Activated CD4-positive, alpha-beta T cell treated with anti-CD3 and anti-CD28 coated beads, Interleukin-10, Interleukin-2, amounts not matched to agents 100 ng/mL and 50 ng/mL, durations not matched to agents 16 hours and 8 hours (primary cell): ENCODE measurements at regions not wholly inside any gene's neighbourhood (a gene's known extent, or its start where the extent isn't known, plus 50 kb on each side); places are given as distances from the start of the nearest gene placed in this dataset.

ENCODE experiments used
- DNase-seq: peaks from one replicate; pipeline ENCODE4 v3.0.0-alpha.2; 2020

DNA sequence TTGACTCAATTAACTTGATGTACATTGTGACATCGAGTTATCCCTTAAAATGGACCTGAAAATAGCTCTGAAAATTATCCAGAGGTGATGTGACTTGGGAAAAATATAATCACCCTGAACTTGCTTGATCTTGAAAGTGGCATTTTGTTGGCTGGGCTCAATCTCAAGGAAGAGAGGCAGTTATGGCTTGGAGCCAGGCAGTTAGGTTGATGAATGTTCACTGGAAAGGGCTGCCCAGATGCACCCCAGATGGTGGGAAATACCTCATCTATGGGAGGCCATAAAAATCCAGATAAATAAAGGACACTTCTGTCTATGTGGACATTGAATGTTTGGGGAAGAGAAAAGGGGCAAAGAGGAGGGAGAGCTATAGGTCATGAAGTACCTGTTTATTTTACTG is 55.7 kb upstream of the OR5AN1 start:
- no peak for DNase-seq

DNA sequence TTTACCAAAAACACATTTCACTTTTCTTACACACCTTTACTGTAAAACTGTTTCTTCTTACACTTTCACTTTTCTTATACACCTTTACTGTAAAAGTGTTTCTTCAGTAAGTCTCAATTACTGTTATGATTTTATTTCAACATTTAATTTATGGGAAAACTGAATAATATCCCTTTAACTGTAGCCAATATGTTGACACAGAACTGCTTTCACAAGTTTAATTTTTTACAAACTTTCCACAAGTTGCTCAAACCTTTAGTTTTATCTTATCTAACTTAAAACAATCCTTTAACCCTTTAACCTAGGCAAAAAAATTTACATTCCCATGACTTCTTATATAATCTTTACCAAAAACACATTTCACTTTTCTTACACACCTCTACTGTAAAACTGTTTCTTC is 63.3 kb upstream of the OR5AN1 start:
- DNase-seq = no peak

DNA sequence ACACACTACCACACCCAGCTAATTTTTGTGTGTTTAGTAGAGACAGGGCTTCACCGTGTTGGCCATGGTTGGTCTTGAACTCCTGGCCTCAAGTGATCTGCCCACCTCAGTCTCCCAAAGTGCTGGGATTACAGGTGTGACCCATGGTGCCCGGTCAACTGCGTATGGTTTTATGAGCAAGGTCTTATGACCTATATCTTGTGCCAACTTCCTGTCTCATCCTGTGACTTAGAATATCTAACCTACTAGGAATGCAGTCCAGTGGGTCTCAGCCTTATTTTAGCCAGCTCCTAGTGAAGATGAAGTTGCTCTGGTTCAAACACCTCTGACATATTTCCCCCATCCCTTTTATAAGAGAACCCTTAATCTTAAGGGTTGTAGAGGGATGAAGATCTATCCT is 66.1 kb upstream of the OR5AN1 start:
- no peak for DNase-seq

DNA sequence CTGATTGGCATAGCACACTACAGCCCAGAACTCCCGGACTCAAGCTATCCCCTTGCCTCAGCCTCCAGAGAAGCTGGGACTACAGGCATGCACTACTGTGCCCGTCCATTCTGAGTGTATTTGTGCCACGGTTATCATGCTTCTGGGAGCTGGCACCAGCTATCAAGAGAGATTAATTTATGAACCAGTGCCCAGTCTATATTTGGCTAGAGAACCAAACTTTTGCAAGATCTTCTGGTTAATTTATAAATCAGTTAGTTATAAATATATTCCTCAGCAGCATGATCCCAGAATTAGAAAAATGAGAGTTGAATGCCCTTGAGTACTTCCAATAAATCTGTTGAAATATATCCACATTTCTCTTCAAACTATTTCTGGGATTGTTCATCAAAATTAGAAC is 67.5 kb upstream of the OR5AN1 start:
- DNase-seq = no peak

DNA sequence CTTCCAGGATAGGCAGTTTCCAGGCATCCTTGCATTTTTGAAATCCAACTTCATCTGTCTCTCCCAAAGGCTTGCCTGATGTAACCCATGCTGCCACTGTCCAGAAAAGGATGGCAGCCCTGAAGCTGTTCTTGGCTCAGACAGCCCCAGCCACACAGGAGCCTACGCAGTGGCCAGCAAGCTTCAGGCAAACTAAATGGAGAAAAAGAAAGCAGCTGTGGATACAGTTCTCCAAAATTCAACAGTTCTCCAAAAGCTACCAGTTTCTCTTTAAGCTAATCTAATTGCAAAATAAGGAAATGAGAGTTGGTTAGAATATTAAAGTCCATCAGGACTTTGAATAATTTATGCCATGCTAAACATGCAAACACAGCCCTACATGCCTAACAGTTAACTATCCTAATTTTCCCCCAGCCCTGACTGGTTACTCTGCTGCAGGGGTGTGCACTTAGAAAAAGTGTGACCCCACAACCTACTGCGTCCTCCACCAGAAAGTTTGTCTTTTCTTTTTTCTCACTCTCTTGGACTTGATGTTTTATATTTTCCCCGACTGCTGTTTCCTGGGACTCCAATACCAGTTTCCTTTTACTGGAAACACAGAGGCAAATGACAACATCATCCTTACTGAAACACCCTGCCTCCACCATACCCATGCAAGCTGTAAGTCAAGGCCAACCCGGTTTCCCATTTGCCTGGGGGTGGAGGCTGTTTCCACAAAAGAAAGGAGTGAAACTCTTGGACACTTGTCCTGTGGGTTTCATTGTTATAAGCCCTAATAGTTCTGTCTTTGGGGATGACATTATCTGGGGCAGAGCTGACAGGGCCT is 69.1 kb upstream of the OR5AN1 start:
- no peak for DNase-seq

DNA sequence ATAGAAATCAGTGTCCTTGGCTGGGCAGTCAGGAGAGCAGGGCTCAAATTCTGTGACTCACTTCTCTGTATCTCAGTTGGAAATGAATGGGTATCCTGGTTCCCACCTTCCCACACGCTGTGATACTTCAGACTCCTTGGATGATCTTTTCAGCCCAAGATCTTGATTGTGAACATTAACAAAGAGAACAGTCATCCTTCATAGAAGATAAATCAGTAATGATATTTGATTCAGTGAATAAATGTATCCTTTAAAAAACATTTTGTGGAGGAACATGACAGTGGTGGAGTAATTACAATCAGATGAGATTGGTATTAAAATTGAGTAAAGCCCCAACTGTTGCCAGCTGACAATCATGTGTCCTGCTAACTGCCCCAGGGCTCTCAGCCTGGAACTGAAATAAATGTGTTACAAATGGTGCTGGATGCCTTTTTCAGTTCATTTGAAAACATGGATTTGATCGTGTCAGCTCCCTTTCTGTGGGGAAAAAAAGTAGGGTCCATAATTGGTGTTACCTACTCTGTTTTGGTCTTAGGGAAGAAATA is 72.9 kb upstream of the OR5AN1 start:
- DNase-seq = no peak

DNA sequence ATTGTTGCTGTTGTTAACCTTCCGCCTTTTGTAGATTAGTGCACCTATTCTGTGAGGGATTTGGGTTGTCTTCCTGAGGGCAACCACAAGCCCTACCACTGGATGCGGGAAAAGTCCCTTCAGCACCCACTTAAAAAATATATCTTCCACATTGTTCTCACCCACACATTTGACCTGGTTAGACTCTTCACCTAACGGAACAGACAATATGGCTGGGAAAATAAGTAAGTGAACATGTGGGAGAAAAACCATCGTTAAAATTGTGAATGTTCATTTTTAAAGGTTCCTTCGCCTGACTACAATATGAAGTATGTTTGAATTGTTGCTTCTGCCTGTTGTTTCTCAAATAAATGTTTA is 72.0 kb upstream of the MPEG1 start:
- DNase-seq = no peak

DNA sequence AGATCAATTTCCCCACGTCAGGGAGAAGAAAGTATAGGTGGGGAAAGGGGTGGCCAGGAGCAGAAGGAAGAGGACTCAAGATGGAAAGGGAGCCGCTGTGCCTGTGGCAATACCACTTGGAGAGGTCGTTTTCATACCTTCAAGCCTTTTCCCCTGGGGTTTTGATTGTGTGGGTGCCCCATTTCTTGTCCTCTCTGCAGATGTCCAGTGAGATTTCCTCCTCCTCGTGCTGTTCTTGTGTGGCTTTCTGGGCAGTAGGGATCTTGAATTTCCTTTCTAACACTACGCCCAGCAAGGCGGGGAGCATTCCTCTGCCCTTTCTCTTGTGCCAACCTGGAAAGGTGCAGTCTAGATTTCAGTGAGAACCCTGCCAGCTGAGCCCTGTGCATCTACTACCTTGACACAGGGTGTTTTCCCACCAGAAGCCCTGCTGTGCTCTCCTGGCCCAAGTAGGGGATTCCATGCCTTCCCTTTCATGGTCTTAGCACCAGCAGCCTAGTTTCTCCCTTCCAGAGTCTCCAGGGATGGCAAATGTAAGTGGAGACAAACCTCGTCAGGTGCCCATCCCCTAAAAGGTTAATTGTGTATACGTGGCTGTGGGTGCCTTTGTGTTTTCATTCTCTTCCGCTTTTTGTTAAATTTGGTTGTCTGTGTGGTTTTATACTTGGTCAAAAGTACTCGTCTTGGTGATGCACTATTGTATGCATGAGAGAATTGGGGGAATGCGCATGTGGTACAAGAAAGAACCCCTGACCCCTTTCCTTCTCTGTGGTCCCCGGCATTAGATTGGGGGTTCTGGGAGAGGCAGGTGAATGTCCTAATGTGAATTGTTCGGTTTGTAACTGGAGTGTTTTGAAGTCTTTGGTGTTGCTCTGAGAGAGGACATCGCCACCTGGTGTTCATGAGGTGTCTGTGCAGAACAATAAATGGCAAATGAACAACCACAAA is 71.4 kb upstream of the MPEG1 start:
- DNase-seq = peak; percentile 56

DNA sequence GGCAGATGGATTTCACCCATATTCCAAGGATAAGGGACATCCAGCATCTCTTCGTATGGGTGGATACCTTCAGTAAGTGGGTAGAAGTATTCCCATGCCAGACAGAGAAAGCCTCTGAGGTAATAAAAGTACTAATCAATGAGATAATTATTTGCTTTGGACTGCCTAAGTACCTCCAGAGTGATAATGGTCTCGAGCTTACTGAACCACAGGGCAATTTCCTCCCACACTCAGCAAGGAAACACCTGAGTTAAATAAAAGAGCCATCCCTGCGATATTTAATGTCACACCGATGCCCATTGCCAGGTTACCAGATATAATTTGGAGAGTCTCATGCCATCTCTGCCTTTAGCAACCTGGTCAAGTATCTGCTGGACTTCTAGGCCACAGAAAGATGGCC is 70.6 kb upstream of the MPEG1 start:
- no peak for DNase-seq

DNA sequence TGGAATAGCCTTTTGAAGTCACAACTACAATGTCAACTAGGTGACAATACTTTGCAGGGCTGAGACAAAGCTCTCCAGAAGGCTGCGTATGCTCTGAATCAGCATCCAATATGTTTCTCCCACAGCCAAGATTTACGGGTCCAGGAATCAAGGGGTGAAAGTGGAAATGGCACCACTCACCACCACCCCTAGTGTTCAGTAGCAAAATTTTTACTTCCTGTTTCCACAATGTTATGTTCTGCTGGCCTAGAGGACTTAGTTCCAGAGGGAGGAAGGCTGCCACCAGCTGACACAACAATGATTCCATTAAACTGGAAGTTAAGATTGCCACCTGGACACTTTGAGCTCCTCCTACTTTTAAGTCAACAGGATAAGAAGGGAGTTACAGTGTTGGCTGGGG is 68.5 kb upstream of the MPEG1 start:
- DNase-seq = no peak

DNA sequence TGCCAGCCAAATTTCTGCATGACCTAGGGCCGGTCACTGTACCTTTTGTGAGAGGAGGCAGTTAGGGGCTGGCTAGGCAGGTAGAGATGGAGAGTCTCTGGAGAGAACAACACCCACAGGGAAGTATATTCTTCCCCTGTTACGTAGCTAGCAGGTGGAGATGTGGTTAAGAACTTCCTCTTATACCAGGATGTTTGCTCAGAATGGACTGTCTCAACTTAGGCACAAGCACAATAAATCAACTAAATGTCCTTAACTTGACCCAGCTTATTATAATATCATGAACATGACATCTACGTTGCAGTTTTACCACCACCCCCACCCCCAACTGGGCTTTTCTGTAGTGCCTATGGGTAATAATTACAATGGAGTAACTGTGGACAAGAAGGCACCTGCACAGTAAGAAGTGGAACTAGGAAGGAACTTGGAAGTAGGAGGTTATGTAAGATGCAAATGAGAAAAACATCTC is 60.7 kb upstream of the MPEG1 start:
- no peak for DNase-seq

DNA sequence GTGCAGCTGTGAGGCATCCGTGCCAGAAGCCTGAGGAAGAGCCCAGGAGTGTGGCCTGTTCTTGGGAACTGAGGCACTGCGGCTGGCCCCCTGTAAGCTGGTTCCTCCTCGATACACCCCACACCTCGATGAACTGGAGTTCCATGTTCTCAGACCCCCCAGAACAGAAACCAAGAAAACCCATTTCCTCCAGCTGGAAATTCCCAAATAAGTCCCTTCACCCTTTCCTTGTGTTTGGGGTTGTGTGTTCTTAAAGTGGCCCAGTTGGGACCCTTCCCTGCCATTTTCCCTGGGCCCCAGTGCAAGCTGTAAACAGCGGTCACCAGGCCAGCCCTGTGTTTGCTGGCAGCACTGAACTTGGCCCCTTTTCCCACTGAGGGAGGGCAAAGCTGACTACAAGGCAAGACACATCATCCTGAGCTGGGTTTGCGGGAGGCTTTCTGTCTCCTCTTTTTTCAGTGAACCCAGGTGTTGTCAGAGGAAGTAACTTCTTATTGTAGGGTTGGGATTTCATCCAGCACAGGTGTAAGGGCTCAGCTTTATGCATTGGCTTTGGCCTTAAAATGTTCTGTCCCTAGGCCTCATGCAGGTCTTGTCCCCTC is 60.1 kb upstream of the MPEG1 start:
- DNase-seq = no peak

DNA sequence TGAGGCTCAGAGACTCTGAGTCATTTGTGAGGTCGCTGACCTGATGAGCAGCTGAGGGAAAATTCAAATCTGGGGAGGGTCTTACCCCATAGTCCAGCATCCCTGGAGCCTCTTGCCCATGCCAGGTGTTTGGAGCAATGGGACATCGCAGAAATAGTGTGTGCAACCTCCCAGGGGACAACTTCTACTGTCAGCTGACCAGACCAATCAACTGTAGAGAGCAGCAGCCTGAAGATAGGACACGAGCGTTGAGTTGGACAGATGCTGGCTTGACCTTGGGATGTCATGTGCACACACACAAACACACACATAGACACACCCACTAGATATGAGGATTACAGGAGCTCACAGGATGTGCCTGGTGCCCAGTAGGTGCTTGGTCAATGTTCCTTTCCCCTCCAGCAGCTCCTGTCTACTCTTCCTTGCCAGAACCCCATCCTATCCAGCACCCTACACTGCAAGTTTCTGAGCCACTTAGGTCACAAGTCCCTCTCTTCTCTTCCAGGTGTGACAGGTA is 59.1 kb upstream of the MPEG1 start:
- DNase-seq = no peak

DNA sequence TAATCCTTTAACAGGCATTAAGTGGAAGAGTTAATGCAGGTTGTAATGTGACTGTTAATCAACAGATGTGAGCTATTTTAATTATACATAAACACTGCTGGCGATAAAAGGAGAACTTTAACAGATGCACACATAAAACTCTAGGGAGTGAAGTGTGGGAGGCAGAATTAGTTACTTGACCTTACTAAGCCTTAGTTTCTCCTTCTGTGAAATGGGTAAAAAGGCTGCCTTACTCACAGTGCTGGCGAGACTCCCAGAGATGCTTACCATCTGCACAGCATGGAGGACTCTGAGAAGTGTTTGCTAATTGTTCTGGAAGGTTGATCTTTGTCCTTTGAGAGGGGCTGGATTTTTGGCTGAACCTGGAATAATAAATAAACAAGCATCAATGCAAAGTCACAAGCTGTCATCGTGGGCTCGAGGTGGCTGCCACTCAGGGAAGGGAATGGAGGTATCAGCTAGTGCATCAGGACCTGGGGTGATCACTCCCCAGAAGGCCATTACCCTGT is 58.6 kb upstream of the MPEG1 start:
- DNase-seq = no peak

DNA sequence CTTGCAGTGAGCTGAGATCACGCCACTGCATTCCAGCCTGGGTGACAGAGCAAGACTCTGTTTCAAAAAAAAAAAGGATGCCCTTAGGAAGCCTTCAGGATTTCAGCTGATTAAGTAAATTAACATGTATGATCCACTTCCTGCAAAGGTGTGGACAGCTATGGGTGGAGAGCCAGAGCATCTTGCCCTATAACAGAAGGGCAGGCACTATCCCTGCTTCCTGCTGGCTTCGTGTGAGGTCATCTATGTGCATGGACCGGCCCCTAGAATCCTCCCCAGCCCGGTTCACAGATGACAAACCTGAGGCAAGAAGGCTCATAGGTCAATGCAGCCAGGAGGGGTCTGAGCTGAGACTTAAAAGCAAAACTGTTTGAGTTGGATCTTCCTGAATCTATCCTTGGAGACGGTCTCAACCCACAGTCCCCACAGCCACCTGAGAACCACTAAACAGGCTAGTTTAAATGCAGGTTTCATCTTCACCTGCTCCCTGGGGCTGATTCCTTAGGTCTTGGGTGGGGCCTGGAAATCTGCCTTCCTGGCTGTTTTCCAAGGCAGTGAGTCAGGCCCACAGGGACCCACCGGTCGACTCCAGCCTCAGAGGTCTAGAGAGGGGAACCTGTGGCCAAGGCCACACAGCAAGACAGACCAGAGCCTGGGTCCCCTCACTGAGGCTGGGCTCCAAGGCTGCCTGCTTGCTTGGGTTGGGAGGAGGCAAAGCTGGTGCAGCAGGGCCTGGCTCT is 55.2 kb upstream of the MPEG1 start:
- DNase-seq = no peak

DNA sequence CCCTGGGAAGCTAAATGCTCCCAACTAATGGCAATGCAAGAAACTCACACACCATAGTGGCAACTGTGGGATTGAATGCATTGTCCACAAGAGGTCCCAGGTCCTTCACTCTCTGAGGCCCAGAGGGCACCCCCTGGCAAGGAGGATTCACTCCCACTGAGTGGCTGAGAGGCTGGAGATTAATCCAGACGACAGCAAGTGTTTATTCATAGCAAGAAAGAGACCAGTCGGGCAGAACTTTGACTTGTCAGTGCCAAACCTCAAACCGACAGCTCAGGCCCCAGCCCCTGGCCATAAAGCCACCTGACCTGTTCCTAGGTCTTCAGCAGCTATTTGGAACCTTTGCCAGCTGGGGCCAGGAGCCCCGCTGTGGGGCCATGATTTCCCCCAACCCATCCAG is 54.5 kb upstream of the MPEG1 start:
- no peak for DNase-seq

DNA sequence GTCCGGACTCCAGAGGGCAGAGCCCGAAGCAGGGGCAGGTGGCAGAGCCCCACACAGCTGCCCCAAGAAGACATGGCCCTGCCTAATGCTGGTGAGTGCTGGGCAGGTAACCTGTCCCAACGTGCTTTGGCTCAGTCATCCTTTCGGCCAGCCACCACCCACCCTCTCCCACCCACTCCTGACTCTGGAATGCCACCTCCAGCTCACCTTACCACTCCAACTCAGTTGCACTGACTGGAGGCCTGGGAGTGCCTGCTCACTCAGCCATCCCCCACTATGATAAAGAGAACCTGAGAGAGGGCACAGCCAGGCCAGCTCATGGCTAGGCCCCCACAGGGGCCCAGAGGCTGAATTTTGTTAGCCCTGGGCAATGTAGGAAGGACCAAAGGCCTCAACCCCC is 53.8 kb upstream of the MPEG1 start:
- DNase-seq = no peak

DNA sequence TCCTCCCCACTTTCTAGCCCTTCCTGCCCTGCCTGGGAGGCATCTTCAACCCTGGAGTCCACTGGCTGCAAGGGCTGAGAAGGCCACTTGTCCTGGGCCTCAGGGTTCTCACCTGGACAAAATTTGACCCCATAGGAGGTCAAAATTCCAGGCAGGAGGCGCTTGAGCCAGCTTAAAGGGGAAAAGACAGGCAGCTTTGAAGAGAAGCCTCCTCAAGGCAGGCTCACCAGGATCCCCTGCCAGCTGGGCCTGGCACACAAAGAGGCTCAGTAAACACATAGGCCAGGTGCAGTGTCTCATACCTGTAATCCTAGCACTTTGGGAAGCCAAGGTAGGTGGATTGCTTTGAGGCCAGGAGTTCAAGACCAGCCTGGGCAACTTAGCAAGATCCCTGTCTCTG is 53.0 kb upstream of the MPEG1 start:
- no peak for DNase-seq

DNA sequence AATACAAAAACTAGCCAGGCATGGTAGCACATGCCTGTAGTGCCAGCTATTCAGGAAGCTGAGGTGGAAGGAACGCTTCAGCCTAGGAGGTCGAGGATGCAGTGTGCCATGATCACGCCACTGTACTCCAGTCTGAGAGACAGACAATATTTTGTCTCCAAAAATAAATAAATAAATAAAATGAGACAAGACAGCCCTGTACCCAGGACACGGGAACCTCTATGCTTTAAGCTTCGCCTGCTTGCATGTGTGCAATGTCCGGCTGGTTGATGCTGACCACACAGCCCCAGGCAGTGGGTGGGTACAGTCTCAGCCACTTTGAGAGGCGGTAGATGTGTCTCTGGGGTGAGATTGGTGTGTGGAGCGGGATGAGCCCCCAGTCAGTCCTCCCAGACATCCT is 52.0 kb upstream of the MPEG1 start:
- DNase-seq = no peak

DNA sequence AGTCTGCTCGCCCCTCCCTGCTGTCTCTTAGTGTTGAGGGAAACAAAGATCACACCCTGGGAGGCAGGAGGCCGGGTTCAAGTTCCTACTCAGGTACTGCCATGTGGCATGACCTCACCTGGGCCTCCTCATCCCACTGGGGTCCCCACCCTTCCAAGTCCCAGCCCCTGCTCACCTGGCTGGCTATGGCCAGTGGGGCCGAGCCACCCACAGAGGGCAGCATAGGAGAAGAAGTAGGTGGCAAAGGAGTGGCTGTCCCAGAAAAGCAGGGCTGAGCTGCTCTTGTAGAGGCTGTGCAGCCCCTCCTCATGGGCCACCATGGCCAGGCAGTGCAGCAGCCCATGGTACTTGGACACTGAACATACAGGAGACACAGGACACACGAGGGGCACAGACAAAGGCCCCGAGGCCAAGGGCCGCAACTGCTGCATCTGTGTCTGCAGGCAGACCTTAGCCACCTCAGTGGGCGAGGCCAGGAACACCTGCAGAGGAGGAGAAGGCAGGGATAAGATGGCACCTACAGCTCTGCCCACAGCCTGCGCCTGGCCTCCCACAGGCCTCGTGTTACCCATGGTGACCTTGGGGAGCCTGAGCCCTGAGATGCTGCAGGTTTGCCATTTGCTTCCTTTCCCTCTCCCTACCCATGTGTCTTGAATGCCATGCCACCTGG is 50.6 kb upstream of the MPEG1 start:
- DNase-seq = no peak
